Mucosa of descending colon (tissue), 3 donors: ENCODE measurements at regions not wholly inside any gene's neighbourhood (a gene's known extent, or its start where the extent isn't known, plus 50 kb on each side); places are given as distances from the start of the nearest gene placed in this dataset.

ENCODE experiments used
- ATAC-seq: fragments of 200-7000 bp; cut with Tn5 transposase; one replicate; pipeline ENCODE4 v1.9.1; 2020; ENCODE audit warnings: mild to moderate bottlenecking, moderate library complexity
- DNase-seq, 3 donors: peaks; one replicate each; pipeline ENCODE4 v3.0.0-alpha.2; 2020
- H3K36me3 ChIP-seq: fragments of 200-600 bp; one replicate; pipeline ENCODE4 v1.8.0; 2021; ENCODE audit warnings: low read depth, mild to moderate bottlenecking
- H3K4me1 ChIP-seq: fragments of 200-600 bp; one replicate; pipeline ENCODE4 v1.8.0; 2021; ENCODE audit warnings: low read depth, mild to moderate bottlenecking
- H3K4me3 ChIP-seq: fragments of 200-600 bp; one replicate; pipeline ENCODE4 v1.8.0; 2021; ENCODE audit warnings: mild to moderate bottlenecking
- H3K9me3 ChIP-seq: fragments of 200-600 bp; one replicate; pipeline ENCODE4 v1.8.0; 2021; ENCODE audit warnings: mild to moderate bottlenecking
- CTCF ChIP-seq: fragments of 200-600 bp; IDR thresholded peaks from one replicate; pipeline ENCODE4 v1.8.0; 2022; ENCODE audit warnings: antibody characterized with exemption, mild to moderate bottlenecking
- intact Hi-C, 2 donors: fragments of 100-400 bp; cut with DNase I in 1 of 2; cut with micrococcal nuclease in 1 of 2; formaldehyde crosslinking; loops; one replicate each; pipeline versions ENCODE4 v1.11.0 to v1.11.1; 2022; cut with DNase I, micrococcal nuclease
- donor health status: DM: no; HTN: no; CAD: no; lungs with moderate emphysema.
- donor health status: DM: no; HTN: no; CAD: no.
- donor health status: DM: no; HTN: yes; CAD: no.

DNA sequence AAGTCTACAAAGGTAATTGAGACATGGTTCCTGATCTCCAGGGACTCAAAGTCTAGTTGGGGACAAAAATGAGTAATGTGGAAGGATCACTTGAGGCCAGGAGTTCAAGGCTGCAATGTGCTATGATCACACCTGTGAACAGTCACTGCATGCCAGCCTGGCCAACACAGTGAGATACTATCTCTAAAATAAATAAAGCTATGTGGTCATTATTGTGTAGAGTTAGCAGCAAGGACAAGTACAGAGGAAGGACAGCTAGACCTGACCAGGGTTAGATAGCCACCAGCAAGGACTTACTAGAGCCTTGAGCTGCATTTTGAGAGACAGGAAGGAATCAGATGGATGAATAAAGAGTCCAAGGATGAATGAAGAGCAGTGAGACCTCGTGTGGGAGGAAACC lies 166.5 kb downstream of the MINAR1 start:
- no peak for TF ChIP-seq CTCF
- Histone ChIP-seq H3K4me1 (no peaks in the 10 kb centered on the region), H3K9me3 (no peaks in the 10 kb centered on the region), H3K36me3 (no peaks in the 10 kb centered on the region), H3K4me3 (no peak overlapping the region)
- DNase-seq (no peak), ATAC-seq (no peak)
- intact Hi-C loops = no loop called here

DNA sequence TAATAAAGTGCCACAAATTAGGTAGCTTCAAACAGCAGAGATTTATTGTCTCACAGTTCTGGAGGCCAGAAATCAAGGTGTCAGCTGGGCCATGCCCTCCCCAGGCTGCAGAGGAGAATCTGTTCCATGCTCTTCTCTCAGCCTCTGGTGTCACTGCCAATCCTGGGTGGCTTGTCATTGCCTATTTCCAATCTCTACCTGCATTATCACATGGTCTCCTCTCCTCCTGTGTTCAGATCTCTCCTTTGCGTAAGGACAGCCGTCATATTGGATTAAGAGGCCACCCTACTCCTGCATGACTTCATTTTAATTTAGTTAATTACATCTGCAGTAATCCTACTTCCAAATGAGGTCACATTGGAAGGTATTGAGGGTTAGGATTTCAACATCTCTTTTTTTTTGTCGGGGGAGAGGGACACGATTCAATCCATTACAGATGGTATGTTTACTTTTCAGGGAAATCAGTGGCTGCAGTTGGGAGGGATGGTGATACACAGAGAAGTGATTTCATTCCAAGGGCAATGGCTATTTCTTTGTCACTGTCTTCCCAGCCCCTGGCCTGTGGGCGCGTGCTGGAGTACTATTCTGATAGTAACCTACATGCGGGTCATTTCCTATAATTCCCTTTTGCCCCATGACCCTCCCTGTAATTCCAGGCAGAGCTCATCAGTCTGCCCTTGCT lies 169.4 kb downstream of the MINAR1 start:
- H3K4me1 ChIP-seq = no peaks in the 10 kb centered on the region
- intact Hi-C loops = no loop called here
- H3K9me3 ChIP-seq = no peaks in the 10 kb centered on the region
- TF ChIP-seq CTCF = no peak
- DNase-seq (no peak), ATAC-seq (no peak)
- H3K4me3 ChIP-seq = no peak overlapping the region
- H3K36me3 ChIP-seq = no peaks in the 10 kb centered on the region

DNA sequence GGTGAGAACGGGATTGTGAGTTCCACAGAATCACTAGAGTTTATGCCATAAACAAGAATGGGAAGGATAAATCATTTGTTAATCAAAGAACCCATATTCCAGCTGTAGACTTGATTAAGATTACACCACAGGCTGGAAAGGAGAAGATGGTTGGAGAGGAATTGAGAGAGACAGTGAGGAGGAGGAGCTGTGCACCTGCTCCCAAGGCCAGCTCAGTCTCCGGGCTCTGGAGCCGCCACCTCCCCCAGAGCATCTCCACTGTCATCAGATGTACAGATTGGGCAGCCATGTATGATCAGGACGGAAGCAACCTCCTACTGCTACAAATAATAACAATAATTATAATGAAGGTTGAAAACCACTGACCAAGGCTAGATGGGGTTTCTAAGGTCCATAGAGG lies 170.0 kb downstream of the MINAR1 start:
- Histone ChIP-seq H3K9me3 (no peaks in the 10 kb centered on the region), H3K4me3 (no peak overlapping the region), H3K36me3 (no peaks in the 10 kb centered on the region), H3K4me1 (no peaks in the 10 kb centered on the region)
- no peak for DNase-seq
- intact Hi-C loops = no loop called here
- ATAC-seq = no peak
- TF ChIP-seq CTCF = no peak

DNA sequence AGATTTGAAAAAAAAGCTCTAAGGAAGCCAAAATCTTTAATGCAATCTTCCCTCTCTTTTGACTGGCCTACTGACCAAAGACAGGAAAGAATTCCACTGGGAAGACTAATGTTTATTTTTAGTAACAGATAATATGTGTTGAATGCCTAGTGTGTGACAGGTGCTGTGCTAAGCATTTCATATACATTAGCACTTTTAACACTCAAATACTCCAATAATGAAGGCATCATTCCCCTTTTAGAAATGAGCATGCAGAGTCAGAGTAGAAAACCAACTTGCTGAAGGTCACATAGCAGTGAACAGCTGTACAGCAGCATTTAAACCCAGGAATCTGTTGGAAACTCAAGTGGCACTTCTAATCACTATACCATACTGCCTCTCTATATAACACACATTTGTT lies 170.6 kb downstream of the MINAR1 start:
- intact Hi-C loops = no loop called here
- ATAC-seq = no peak
- no peak overlapping the region for H3K4me3 ChIP-seq

DNA sequence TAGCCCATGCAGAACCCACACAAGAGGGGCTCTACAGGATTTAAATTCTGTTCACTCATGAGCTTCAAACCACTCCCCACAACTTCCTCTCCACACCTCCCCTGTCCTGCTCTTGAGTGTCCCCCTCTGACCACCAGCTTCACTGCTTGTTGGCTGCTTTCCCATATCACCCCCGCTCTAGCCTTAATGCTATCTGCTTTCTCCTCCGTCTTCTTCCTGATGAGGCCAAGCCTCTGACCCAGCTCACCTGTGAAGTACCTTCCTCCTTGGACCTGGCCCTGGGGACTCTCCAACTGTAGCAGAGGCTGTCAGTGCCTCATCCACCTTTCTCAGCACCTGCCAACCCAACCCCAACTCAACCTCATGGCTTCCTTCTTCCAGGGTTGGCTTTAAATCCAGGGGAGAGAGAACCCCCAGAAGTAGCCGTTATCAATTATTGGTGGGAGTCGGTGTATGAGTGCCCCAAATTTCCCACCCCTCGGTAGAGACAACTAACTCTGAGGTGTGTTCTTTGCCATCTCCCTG lies 174.8 kb downstream of the MINAR1 start:
- TF ChIP-seq CTCF = no peak
- Histone ChIP-seq H3K4me3 (no peak overlapping the region), H3K9me3 (no peaks in the 10 kb centered on the region), H3K36me3 (no peaks in the 10 kb centered on the region), H3K4me1 (no peaks in the 10 kb centered on the region)
- ATAC-seq (no peak), DNase-seq (no peak)
- intact Hi-C loops = no loop called here

More for the DNA sequence above, 170.6 kb downstream of the MINAR1 start:
- H3K9me3 ChIP-seq = no peaks in the 10 kb centered on the region
- TF ChIP-seq CTCF = no peak
- H3K4me1 ChIP-seq = no peaks in the 10 kb centered on the region
- DNase-seq = no peak
- H3K36me3 ChIP-seq = no peaks in the 10 kb centered on the region
